Aorta (tissue), 5 donors: ENCODE measurements at regions not wholly inside any gene's neighbourhood (a gene's known extent, or its start where the extent isn't known, plus 50 kb on each side); places are given as distances from the start of the nearest gene placed in this dataset.

Experiments used
- ATAC-seq: fragments of 200-7000 bp; cut with Tn5 transposase; one replicate; pipeline ENCODE4 v1.9.1; 2022; ENCODE audit warnings: moderate library complexity; ENCODE audit not compliant: low FRiP score
- DNase-seq, 2 donors: peaks; one replicate each; pipeline ENCODE4 v3.0.0-alpha.2; 2020
- H3K27ac ChIP-seq, 2 donors: one replicate each; pipeline ENCODE4 v1.5.1; 2013; ENCODE audit warnings: low read length in 2 of 2, mild to moderate bottlenecking in 2 of 2, moderate library complexity in 2 of 2, control low read depth in 1 of 2, inconsistent platforms in 1 of 2, low read depth in 1 of 2
- H3K27me3 ChIP-seq, 2 donors: one replicate each; pipeline ENCODE4 v1.6.1; 2013; ENCODE audit warnings: control low read depth in 1 of 2, low read length in 1 of 2, mild to moderate bottlenecking in 1 of 2, moderate library complexity in 1 of 2; ENCODE audit not compliant: insufficient read depth in 2 of 2, control insufficient read depth in 1 of 2
- H3K36me3 ChIP-seq, 2 donors: one replicate each; pipeline ENCODE4 v1.6.1; 2013; ENCODE audit warnings: control low read depth in 1 of 2, low read length in 1 of 2, mild to moderate bottlenecking in 1 of 2; ENCODE audit not compliant: insufficient read depth in 2 of 2, control insufficient read depth in 1 of 2
- H3K4me1 ChIP-seq, 2 donors: one replicate each; pipeline ENCODE4 v1.6.1; 2013; ENCODE audit warnings: low read length in 2 of 2, control low read depth in 1 of 2, mild to moderate bottlenecking in 1 of 2, moderate library complexity in 1 of 2; ENCODE audit not compliant: insufficient read depth in 2 of 2, control insufficient read depth in 1 of 2
- H3K4me3 ChIP-seq, 2 donors: one replicate each; pipeline ENCODE4 v1.5.1; 2013; ENCODE audit warnings: low read length in 2 of 2, control low read depth in 1 of 2, mild to moderate bottlenecking in 1 of 2
- H3K9me3 ChIP-seq: one replicate; pipeline ENCODE4 v1.6.1; 2013; ENCODE audit warnings: mild to moderate bottlenecking, low read length; ENCODE audit not compliant: control insufficient read depth
- WGBS, 2 donors: extraction: QIAGEN DNeasy Blood & Tissue Kit; methylation state at CpG; one replicate each; pipeline ENCODE4 v1.1.7; 2013; 5-methylcytosine and 5-hydroxymethylcytosine counted together
- intact Hi-C, 2 donors: fragments of 100-400 bp; cut with DNase I; formaldehyde crosslinking; loops; one replicate each; pipeline versions ENCODE4 v1.14.2 to v1.15.0; 2022
- donor health status: healthy with polysubstance abuse.
- donor health status: Bipolar disorder and iron deficiency.
- donor health status: DM: no; HTN: no; CAD: no.
- donor health status: DM: no; HTN: no; CAD: no.
- donor health status: DM: yes; HTN: yes; CAD: no.

DNA sequence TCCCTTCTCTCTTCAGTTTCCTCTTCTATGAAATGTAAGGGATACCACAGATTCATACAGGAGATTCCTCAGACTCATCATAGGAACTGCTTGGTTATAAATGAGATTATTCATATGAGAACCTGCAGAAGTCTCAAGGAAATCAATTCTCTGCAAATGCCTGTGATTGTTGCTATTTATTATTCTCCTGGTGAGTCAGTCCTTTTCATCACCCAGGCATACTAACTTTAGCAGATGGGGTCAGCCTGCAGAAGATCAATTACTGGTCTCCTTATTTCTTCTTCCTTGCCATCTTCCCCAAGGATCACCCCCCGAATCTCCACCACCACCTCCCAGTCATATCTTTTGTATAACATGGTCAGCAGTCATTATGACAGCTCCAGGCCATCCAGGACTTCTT is 53.8 kb upstream of the DCP1A start:
- H3K4me1 ChIP-seq: no peaks in the 10 kb centered on the region
- no peak for ATAC-seq
- no peaks in the 10 kb centered on the region for H3K36me3 ChIP-seq
- no peak for DNase-seq
- H3K27me3 ChIP-seq: no peaks in the 10 kb centered on the region
- WGBS, 2 donors: 64 to 77% methylated on average over 1 of the region's 1 CpG
- H3K4me3 ChIP-seq: no peak overlapping the region
- no peak overlapping the region for H3K27ac ChIP-seq
- H3K9me3 ChIP-seq: no peaks in the 10 kb centered on the region
- intact Hi-C loops: no loop called here

DNA sequence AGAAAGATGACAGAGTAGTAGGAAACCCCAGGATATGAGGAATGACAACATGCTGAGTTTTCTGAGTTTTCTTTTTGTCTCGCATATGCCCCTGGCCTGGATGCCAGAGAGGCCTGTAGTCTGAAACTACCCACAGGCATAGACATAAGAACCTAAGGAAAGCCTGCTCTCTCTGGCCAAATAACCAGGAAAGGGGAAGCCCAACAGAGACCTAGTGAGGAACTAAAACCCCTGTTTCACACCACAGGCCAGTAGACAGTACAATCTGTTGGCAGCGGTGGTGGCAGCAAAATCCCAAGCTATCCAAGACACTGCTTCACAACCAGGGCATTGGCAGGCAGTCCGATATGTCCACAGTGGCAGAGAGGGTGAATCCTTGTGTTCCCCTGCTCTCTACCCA is 55.0 kb upstream of the DCP1A start:
- H3K27me3 ChIP-seq: no peaks in the 10 kb centered on the region
- DNase-seq (no peak), ATAC-seq (no peak)
- H3K4me1 ChIP-seq: no peaks in the 10 kb centered on the region
- intact Hi-C loops: no loop called here
- H3K9me3 ChIP-seq: no peaks in the 10 kb centered on the region
- no peaks in the 10 kb centered on the region for H3K36me3 ChIP-seq
- H3K4me3 ChIP-seq: no peak overlapping the region
- H3K27ac ChIP-seq: no peak overlapping the region
- WGBS, 2 donors: 90 to 92% methylated on average over 3 of the region's 3 CpGs

DNA sequence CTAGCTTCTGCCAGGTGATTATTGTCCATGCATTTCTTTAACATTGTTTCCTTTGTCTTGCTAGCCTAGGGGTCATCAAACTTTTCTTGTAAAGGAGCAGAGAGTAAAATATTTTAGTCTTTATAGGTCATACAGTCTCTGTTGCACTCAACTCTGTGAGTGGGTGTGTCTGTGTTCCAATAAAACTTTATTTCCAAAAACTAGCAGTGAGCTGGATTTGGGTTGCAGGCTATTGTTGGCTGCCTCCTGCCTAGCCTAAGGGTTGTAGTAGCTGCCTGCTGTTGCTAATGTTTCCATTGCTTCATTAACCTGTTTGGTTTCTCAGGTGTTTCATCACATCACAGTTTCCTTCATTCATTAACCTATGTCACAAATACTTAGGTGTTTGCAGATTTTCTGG is 64.0 kb upstream of the DCP1A start:
- Histone ChIP-seq H3K9me3 (peaks cover 7% of the 10 kb centered on the region), H3K4me3 (no peak overlapping the region), H3K27me3 (no peaks in the 10 kb centered on the region), H3K4me1 (no peaks in the 10 kb centered on the region), H3K27ac (no peak overlapping the region), H3K36me3 (no peaks in the 10 kb centered on the region)
- ATAC-seq (no peak), DNase-seq (no peak)
- intact Hi-C loops: no loop called here

DNA sequence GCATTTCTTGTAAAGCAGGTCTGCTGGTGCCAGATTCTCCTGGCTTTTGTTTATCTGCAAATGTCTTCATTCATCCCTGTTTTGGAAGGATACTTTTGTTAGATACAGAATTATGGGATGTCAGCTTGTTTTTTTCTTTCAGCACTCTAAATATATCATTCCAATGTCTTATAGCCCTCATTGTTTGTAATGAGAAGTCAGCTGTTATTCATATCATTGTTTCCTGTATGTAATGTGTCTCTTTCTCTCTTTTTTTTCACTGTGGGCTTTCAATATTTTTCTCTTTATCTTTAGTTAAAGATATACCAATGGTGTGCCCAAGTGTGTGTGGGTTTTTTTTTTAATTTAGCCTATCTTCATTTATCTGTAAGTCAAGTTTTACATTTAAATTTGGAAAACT is 65.6 kb upstream of the DCP1A start:
- H3K27me3 ChIP-seq: no peaks in the 10 kb centered on the region
- H3K4me1 ChIP-seq: no peaks in the 10 kb centered on the region
- intact Hi-C loops: no loop called here
- ATAC-seq (no peak), DNase-seq (no peak)
- H3K36me3 ChIP-seq: no peaks in the 10 kb centered on the region
- peaks cover 7% of the 10 kb centered on the region for H3K9me3 ChIP-seq
- H3K4me3 ChIP-seq: no peak overlapping the region
- H3K27ac ChIP-seq: no peak overlapping the region

DNA sequence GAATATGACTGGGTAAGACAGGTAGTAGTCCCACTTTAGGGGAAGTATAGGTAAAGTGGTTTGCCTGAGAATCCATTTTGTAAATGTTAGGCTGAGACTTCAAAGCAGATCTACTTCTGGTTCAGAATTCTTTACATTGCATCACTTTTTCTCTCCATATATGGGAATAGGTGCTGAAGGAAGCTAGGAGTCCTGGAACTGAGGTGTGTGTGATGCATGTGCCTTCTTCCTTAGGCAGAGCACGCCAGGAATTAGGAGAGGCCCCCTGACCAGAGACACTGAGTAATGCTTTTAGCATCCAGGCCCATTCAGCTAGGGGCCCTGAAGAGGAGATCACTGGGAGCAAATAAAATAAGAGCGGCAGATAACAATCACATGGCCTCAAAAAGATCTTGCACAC is 69.2 kb upstream of the DCP1A start:
- H3K36me3 ChIP-seq: no peaks in the 10 kb centered on the region
- peaks cover 4% of the 10 kb centered on the region for H3K9me3 ChIP-seq
- ATAC-seq (no peak), DNase-seq (no peak)
- intact Hi-C loops: no loop called here
- H3K27me3 ChIP-seq: no peaks in the 10 kb centered on the region
- H3K27ac ChIP-seq: no peak overlapping the region
- H3K4me1 ChIP-seq: no peaks in the 10 kb centered on the region
- H3K4me3 ChIP-seq: peak overlapping the region in 1 of 2 donors; percentile 23
- 75 to 83% methylated on average over 2 of the region's 2 CpGs for WGBS, 2 donors

DNA sequence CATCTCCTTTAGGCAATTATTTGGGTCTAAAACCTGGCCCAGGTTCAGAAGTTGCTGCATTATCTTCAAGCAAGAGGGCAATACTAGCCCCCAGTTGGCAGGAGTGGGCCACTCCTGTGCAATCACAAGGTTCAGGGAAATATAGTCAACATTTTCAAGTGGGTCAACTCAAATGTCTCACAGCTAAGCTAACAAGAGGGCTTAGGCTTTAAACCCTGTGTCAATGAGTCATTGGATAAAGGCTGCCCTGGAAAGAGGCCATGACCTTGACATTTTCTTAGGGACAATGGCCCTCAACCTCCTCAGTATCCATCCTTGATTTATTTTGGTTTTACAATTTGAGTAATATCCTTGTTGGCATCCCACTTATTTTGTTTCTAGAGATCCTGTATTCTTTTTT is 73.5 kb upstream of the DCP1A start:
- Histone ChIP-seq H3K36me3 (no peaks in the 10 kb centered on the region), H3K27ac (no peak overlapping the region), H3K27me3 (no peaks in the 10 kb centered on the region), H3K4me3 (no peak overlapping the region), H3K4me1 (no peaks in the 10 kb centered on the region), H3K9me3 (no peaks in the 10 kb centered on the region)
- ATAC-seq: no peak
- no peak for DNase-seq
- intact Hi-C loops: no loop called here

DNA sequence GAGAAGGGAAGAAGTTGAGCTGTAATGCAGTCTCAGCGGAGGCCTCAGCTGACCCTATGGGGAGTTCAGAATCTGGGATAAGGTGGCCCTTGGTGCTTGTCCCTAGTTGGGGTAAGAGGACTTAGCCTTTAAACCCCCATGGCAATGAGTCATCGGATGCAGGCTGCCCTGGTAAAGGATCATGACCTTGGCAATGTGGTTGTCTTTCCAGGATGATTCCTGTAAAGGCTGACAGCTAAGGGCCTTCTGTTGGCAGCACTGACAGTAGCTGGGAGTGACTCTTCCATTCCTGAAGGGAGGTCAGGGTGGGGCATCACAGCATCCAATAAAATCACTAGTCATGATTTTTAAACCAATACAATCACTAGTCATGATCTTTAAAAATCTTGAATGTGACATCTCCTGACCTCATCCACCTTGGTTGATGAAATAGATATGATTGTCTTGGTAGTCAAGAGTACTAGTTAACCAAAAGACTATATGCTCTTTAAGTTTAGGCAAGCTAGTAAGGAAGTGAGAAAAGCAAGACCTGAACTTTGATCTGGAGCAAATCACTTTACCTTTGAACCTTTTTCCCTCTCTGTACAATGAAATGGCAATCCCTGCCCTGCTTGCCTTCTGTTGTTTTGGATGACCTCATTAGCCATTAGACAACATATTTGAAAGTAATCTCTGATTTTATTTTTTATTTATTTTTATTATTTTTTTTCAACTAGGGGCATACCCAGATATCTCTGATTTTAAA is 71.3 kb upstream of the CACNA1D start:
- no peak for ATAC-seq
- WGBS, 2 donors: 90 to 95% methylated on average over 2 of the region's 2 CpGs

DNA sequence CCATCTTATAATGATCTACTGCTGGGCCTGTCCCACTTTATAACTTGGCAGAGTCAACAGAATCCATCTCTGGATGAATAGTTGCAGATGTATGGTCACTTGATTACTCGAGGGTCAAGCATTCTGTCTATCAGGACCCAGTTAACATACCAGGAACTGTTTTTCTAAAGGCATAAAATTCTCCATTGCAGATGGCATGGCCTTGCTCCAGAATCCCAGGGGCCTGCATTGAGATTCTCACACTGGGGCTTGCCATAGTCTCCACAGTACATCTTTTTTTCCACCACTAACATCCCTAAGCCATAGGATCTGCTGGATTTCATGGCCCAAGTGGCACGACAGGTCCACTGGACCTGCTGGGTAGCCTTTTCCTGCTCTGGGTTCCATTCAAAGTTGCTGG is 68.5 kb upstream of the CACNA1D start:
- H3K4me3 ChIP-seq: no peak overlapping the region
- DNase-seq: no peak
- H3K27ac ChIP-seq: no peak overlapping the region
- intact Hi-C loops: no loop called here
- no peaks in the 10 kb centered on the region for H3K36me3 ChIP-seq
- no peaks in the 10 kb centered on the region for H3K4me1 ChIP-seq
- ATAC-seq: no peak
- H3K27me3 ChIP-seq: no peaks in the 10 kb centered on the region
- H3K9me3 ChIP-seq: no peaks in the 10 kb centered on the region
- 71 to 73% methylated on average over 2 of the region's 2 CpGs for WGBS, 2 donors

More for the DNA sequence above, 71.3 kb upstream of the CACNA1D start:
- Histone ChIP-seq H3K27ac (no peak overlapping the region), H3K4me1 (no peaks in the 10 kb centered on the region), H3K4me3 (no peak overlapping the region), H3K27me3 (no peaks in the 10 kb centered on the region), H3K9me3 (no peaks in the 10 kb centered on the region), H3K36me3 (no peaks in the 10 kb centered on the region)
- no peak for DNase-seq
- intact Hi-C loops: no loop called here

DNA sequence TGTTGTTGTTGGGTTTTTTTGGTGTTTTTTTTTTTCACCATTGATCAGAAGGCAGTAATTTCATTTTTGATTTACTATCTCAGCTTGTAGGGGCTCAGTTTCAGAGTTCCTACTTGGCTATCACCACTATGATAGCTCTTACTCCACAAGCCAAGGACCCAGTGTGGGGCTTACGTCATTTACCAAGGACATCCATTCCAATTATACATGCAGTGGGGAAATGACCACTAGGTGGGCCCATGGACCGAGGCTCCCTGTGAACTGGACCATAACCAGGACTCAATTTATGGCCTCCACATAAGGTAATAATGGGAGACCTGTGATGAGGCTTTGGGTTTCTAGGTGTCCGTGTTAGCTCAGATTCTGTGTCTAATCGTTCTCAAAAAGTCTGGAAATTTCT is 67.5 kb upstream of the CACNA1D start:
- Histone ChIP-seq H3K4me3 (no peak overlapping the region), H3K36me3 (no peaks in the 10 kb centered on the region), H3K9me3 (no peaks in the 10 kb centered on the region), H3K27ac (no peak overlapping the region), H3K27me3 (no peaks in the 10 kb centered on the region), H3K4me1 (no peaks in the 10 kb centered on the region)
- ATAC-seq: no peak
- intact Hi-C loops: no loop called here
- DNase-seq: no peak
- 84 to 85% methylated on average over 4 of the region's 4 CpGs for WGBS, 2 donors
